Fibroblast of peridontal ligament (primary cell): ENCODE measurements at regions not wholly inside any gene's neighbourhood (a gene's known extent, or its start where the extent isn't known, plus 50 kb on each side); places are given as distances from the start of the nearest gene placed in this dataset.
A peak's percentile ranks its signal among the peaks of the same experiment; 100 is the strongest.

Experiments used
- DNase-seq: peaks from one replicate; pipeline ENCODE4 v3.0.0-alpha.2; 2010; ENCODE audit errors: extremely low read depth

DNA sequence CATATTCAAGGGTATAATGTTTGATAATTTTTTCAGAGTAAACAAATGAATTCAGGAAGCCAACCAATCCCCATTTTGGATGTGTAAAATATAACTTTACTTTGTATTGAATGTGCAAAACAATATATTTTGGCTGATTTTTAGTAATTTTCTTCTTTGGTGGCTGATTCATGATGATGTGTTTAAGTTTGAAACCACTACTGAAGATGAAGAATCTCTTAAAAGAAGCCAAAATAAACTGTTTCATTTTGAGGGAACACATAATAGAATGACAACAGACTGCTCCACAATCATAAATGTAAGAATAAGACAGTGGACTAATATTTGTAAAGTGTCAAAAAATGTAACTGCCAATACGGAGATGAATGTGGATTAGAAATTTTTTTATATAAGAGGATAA lies 52.5 kb upstream of the TRIM43 start:
- peak; percentile 9 for DNase-seq

DNA sequence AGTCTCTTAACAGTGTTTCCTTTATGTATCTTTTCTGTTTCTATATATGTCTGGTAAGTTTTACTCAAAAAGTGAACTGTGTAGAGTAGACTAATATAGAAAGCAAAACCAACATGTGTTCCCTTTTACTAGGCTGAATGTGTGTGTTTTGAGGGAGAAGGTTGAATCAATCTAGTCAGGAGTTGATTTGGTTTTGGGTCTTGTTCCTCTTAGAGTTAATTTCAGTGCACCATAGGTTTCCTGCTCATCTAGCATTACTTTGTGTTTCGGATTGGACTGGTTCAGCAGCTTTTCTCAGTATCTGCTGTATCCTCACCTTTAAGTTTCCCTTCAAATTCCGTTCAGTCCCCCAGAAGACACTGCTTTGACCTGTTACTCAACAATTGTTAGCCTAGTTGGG lies 52.0 kb upstream of the TRIM43 start:
- peak; percentile 1 for DNase-seq
